Thoracic aorta (tissue), 2 donors: ENCODE measurements at regions not wholly inside any gene's neighbourhood (a gene's known extent, or its start where the extent isn't known, plus 50 kb on each side); places are given as distances from the start of the nearest gene placed in this dataset.

Source experiments
- ATAC-seq: fragments of 150-250 bp; one replicate; pipeline ENCODE4 v1.8.0; 2017; ENCODE audit warnings: low read depth; ENCODE audit not compliant: insufficient number of reproducible peaks, low FRiP score
- DNase-seq: peaks from one replicate; pipeline ENCODE4 v3.0.0-alpha.2; 2020; ENCODE audit warnings: low spot score
- H3K27ac ChIP-seq, 2 donors: fragments of 200-600 bp; sonication (generic); 1 replicate in 1 of 2; 2 replicates in 1 of 2; pipeline ENCODE4 v1.5.1; 2016; ENCODE audit warnings: mild to moderate bottlenecking in 2 of 2, moderate library complexity in 2 of 2
- H3K27me3 ChIP-seq: fragments of 200-600 bp; sonication (generic); replicated peaks from 2 replicates; pipeline ENCODE4 v1.6.0; 2016; ENCODE audit warnings: mild to moderate bottlenecking; ENCODE audit not compliant: insufficient read depth
- H3K36me3 ChIP-seq: fragments of 200-600 bp; sonication (generic); one replicate; pipeline ENCODE4 v1.5.1; 2016
- H3K4me1 ChIP-seq, 2 donors: fragments of 200-600 bp; sonication (generic); 1 replicate in 1 of 2; 2 replicates in 1 of 2; pipeline versions ENCODE4 v1.5.1 to v1.6.0; 2016; ENCODE audit warnings: low read depth in 2 of 2, mild to moderate bottlenecking in 1 of 2; ENCODE audit not compliant: control insufficient read depth in 1 of 2
- H3K4me3 ChIP-seq: fragments of 200-600 bp; sonication (generic); 2 replicates; pipeline ENCODE4 v1.5.1; 2016; ENCODE audit warnings: mild to moderate bottlenecking
- H3K9me3 ChIP-seq: fragments of 200-600 bp; sonication (generic); 2 replicates; pipeline ENCODE4 v1.5.1; 2016
- TF ChIP-seq, protein P1 (sequence below): fragments of 200-600 bp; sonication (generic); IDR thresholded peaks from one replicate; pipeline ENCODE4 v1.5.1; 2019; ENCODE audit warnings: antibody characterized with exemption

DNA sequence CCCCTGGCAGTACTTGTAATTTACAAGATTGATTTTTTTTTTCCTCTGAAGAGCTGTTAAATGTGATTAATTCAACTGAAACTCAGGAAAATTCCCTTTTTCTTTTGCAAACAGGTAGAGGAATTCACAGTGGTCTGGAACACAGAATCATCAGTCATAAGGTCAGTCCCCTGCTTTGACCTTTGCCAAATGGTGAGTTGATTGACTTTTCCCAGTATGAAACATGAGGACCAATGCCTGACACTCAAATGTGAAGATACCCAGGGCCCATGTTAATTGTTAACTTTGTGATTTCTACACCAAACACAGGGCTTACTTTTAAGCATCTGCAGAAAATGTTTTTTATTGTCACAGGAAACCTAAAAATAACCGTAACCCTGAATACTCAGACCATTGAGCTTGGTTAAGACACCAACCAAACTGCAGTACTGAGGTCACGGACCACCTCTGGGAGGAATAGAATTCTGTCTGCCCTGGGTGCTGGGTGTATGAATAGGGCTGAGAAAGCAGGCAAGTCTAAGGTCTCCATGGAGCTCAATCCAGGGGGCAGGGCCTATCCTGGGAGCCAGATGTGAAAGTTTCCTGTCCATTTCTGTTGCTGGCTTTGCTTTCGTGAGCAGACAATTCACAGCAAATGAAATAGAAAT, 192.4 kb downstream of the TMX1 start:
- Histone ChIP-seq H3K36me3 (no peaks in the 10 kb centered on the region), H3K27me3 (no peaks in the 10 kb centered on the region), H3K27ac (no peak overlapping the region), H3K4me3 (no peak overlapping the region), H3K9me3 (no peaks in the 10 kb centered on the region), H3K4me1 (peaks cover 6 to 17% of the 10 kb centered on the region in 2 donors)
- ATAC-seq (no peak), DNase-seq (no peak)
- TF ChIP-seq, protein P1, sequence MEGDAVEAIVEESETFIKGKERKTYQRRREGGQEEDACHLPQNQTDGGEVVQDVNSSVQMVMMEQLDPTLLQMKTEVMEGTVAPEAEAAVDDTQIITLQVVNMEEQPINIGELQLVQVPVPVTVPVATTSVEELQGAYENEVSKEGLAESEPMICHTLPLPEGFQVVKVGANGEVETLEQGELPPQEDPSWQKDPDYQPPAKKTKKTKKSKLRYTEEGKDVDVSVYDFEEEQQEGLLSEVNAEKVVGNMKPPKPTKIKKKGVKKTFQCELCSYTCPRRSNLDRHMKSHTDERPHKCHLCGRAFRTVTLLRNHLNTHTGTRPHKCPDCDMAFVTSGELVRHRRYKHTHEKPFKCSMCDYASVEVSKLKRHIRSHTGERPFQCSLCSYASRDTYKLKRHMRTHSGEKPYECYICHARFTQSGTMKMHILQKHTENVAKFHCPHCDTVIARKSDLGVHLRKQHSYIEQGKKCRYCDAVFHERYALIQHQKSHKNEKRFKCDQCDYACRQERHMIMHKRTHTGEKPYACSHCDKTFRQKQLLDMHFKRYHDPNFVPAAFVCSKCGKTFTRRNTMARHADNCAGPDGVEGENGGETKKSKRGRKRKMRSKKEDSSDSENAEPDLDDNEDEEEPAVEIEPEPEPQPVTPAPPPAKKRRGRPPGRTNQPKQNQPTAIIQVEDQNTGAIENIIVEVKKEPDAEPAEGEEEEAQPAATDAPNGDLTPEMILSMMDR = no peak

DNA sequence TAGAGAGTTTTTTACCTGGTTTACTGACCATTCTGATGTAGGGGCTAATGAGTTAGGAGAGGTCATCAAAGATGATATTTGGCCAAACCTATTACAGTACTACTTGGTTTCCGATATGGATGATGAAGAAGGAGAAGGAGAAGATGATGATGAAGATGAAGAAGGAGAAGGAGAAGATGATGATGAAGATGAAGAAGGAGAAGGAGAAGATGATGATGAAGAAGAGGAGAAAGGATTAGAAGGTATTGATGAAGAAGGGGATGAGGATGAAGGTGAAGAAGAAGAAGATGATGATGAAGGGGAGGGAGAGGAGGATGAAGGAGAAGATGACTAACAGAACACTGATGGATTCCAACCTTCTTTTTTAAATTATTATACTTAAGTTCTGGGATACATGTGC, 196.6 kb downstream of the TMX1 start:
- H3K36me3 ChIP-seq = no peaks in the 10 kb centered on the region
- H3K27me3 ChIP-seq = no peaks in the 10 kb centered on the region
- H3K4me3 ChIP-seq = no peak overlapping the region
- H3K27ac ChIP-seq = no peak overlapping the region
- no peak for DNase-seq
- TF ChIP-seq, protein P1 = no peak
- ATAC-seq = no peak
- no peaks in the 10 kb centered on the region for H3K9me3 ChIP-seq
- H3K4me1 ChIP-seq = peaks cover 0 to 4% of the 10 kb centered on the region in 2 donors

DNA sequence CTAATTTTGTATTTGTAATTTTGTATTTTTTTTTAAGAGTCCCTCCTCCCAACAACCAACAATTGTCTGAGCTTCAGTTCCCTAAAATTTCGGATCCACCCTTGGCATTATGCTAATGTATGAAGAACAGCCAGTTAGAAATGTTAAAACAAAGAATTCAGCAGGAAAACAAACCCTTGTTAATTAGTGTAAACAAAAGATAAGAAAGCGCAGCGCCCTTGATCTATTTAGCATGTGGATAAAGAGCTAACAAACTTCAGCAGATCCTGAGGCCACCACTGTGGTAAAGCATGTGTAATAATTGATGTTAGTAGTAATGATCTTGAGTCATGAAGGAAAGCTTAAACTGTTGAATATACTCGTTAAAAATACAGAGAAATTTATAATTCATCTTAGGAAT, 199.8 kb downstream of the TMX1 start:
- no peak for DNase-seq
- TF ChIP-seq, protein P1 = no peak
- H3K36me3 ChIP-seq = no peaks in the 10 kb centered on the region

DNA sequence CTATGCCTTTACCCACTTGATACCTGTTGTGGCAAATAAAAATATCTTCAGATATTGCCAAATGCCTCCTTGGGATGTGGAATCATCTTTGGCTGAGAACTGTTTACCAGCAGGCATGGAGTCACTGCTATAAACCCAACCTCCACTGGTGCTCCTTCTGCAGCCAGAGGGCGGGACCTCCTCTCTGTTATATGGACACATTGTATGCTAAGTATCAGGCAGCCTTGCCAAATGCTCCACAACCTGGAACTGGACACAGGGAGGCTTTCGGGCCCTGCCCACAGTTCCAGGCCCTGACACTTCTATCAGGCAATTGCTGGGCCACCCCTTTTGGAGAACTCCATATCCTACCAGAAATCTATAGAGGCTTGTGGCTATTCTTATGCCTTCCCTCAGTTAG, 201.0 kb downstream of the TMX1 start:
- DNase-seq = no peak
- no peak overlapping the region for H3K4me3 ChIP-seq
- TF ChIP-seq, protein P1 = no peak
- no peak overlapping the region for H3K27ac ChIP-seq
- no peaks in the 10 kb centered on the region for H3K9me3 ChIP-seq
- no peaks in the 10 kb centered on the region for H3K36me3 ChIP-seq
- no peak for ATAC-seq
- H3K27me3 ChIP-seq = no peaks in the 10 kb centered on the region
- peaks cover 3 to 25% of the 10 kb centered on the region in 2 donors for H3K4me1 ChIP-seq

More for the DNA sequence above, 199.8 kb downstream of the TMX1 start:
- H3K9me3 ChIP-seq = no peaks in the 10 kb centered on the region
- no peaks in the 10 kb centered on the region for H3K27me3 ChIP-seq
- no peak for ATAC-seq
- H3K4me1 ChIP-seq = peaks cover 3 to 25% of the 10 kb centered on the region in 2 donors
- H3K27ac ChIP-seq = no peak overlapping the region
- no peak overlapping the region for H3K4me3 ChIP-seq

- DNase-seq (no peak), ATAC-seq (peak; percentile 92)
- Histone ChIP-seq H3K4me1 (peaks cover 3 to 25% of the 10 kb centered on the region in 2 donors), H3K27ac (peak overlapping the region; percentile 16 to 47), H3K4me3 (no peak overlapping the region), H3K9me3 (no peaks in the 10 kb centered on the region), H3K27me3 (no peaks in the 10 kb centered on the region), H3K36me3 (no peaks in the 10 kb centered on the region)
- TF ChIP-seq, protein P1 = no peak
Observed at GRCh38 chr14:51442513-51443175, 202.6 kb downstream of the TMX1 start.
